Activated CD4-positive, alpha-beta T cell treated with anti-CD3 and anti-CD28 coated beads, Interleukin-2, amount 50 U/mL, for 4 hours (primary cell): ENCODE measurements at regions not wholly inside any gene's neighbourhood (a gene's known extent, or its start where the extent isn't known, plus 50 kb on each side); places are given as distances from the start of the nearest gene placed in this dataset.

Source experiments
- DNase-seq, 2 experiments: peaks; one replicate each; pipeline ENCODE4 v3.0.0-alpha.2; 2020

DNA sequence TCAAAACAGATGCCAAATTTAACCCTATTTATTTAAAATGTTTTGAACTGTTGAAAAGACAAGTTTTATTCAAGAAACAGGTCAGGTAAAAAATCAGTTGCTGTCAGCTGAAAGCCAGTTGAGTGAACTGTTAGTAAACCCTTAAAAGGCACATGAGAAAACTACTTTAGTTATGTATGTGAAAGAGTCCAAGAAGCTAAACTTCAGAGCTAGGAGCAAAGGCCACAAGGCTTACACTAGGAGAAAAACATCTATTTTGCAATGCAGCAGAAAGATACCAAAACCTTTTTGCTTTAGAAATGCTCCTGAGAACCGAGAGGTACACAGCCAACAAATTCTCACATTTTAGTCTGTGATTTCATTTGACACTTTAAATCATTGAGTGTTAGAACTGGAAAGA lies 375.2 kb downstream of the FSCB start:
- no peak for DNase-seq

DNA sequence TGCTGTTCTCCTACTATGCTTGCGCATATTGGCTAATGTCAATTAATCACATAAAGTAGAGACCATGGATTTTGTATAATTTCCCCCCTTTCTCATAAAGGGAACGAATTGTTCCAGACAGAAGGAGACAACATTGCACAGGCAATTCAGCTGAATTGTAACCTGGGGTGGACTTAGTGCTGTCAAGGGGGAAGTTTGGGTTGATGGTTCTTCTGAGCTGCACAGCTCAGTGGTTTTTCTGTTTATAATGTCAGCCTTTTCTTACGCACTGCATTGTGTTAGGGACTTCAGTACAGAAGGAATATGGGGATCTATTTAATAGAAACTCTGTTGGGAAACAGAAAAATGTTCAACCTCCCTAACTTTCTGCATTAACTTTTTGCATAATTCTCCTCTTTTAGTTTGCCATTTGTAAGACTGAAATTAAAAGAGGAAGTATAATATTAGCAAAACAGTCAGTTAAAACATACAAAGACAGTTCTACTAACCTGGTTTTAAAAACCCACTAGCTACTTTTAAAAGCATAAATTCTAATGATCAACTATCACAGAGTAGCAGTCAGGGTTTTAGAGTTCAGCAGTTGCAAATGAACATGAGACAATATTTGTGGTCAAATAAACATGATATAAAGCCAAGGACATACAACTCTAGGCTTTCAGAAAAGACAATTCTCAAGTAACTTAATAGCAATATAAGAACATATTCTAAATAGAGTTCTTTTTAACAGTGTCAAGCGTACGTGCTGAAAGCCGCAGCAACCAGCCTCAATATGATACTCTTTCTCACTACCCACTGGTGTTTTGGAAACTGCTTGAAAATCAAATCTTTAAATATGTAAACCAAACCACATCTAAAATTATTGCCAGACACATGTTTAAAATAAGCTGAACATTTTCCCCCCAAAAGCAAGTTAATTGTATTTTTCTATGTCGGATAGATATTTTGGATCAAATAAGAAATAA lies 393.0 kb downstream of the FSCB start:
- DNase-seq = no peak

DNA sequence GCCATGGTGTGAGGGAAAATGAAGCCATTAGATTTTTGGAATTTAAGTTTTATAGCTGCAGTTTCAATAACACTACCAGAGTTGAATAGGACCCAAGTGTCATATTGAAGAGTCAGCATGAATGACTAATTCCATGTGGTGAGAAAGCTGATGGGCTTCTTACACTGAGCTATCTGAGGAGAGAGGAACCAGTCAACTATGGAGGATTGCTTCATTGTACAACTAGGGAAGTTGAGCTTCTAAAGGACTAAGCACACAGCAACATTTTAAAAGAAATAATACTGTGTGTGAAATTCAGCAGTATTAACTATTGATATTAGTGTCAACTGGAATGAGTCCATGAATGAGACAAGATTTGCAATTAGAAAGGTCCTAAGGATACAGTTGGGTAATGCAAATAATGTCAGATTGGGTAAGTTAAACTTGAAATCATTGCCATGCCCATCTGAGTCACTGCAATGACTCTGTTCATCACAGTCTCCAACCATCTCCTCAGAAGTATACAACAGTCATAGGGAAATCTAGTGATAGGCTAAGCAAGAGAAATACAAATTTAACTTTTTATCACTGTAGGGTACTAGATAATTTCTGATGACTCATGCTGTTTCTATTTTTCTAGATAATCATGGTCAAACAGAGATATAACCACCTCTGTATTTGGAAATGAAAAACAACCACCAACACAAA lies 394.2 kb downstream of the FSCB start:
- no peak for DNase-seq

DNA sequence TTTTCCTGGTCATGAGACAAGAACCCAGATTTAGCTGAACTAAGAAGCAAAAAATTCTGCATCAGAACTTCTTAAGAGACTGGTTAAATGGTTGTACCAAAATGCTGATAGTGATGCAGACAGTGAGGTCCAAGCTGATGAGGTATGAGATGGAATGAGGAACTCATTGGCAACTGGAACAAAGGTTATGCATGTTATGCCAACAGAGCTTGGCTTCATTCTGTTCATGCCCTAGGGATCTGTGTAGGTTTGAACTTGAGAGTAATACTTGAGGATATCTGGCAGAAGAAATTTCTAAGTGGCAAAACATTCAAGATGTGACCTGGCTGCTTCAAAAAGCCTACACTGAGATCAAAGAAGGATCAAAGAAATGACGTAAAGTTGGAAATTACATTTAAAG lies 398.0 kb downstream of the FSCB start:
- no peak for DNase-seq

DNA sequence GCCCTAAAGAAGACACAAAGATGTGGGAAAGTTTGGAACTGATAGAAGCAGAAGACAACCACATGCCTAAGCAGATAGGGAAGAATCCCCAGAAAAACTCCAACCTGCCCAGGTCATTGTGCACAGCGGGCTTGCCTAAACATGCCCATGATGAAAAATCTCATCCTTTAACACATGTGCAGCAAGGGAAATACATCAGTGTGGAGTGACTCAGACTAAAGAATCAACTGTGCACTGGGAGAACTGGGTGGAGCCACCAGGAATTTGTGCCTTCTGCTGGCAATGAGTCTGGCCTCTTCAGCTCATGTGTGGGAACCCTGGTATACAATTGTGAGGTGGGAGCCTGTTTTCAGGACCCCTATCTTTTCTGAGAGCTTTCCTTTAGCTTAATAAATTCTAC lies 398.5 kb downstream of the FSCB start:
- DNase-seq = no peak

DNA sequence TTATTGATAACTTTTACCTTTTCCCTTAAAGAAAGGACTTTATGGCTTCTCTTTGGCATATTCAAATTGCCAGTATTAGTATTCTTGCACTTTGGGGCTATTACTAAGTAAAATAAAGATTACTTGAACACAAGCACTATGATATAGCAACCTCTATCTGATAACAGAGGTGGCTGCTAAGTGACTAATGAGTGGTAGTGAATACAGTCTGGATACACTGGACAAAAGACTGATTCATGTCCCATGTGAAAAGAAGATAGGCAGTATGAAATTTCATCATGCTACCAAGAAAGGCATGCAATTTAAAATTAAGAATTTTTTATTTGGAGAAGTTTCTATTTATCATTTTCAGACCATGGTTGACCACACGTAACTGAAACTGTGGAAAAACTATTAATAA lies 399.9 kb downstream of the FSCB start:
- no peak for DNase-seq

DNA sequence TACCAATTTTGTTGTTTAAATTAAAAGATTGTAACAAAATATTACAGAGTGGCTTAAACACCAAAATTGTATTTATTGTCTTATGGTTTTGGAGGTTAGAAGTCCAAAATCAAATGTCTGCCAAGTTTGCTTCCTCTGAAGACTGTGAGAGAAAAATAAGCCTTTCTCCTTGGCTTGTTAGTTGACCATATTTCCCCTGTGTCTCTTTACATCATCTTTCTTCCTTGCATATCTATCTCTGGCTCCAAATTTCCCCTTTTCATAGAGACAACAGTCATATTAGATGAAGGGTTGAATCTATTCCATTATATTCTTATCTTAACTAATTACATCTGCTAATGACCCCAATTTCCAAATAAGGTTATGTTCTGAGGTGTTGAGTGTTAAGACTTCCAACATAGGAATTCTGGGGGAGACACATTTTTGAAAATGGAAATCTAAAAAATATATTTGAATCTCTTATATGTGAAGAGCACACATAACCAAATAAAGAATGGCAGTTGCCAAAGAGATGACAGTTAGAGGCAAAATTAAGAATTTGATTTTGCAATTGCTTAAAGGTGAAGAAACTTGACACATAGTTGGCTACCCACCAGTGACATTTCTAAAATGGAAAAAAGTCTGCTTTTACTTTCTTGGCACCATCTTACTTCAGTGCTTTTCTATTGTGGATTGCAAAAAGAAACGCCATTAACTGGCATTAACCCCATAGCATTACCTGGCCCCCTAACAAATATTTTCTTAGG lies 407.2 kb downstream of the FSCB start:
- DNase-seq = no peak

DNA sequence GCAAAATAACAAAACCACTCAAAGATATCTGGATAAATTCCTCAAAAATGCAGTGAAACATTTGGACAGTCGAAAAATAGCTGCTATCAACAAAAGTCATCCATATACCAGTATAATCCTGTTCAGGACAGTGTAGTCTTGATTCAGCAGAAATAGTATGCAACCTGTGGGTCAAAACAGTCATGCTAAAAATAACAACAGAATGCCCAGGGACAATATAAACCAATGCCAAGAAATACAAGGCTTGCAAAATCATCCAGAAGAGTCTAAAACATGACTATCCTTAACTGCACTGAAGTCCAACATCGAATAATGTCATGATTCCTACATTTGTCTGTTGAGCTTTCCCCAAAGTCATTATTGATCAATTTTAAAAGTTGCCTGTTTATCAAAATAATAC lies 425.9 kb downstream of the FSCB start:
- no peak for DNase-seq

DNA sequence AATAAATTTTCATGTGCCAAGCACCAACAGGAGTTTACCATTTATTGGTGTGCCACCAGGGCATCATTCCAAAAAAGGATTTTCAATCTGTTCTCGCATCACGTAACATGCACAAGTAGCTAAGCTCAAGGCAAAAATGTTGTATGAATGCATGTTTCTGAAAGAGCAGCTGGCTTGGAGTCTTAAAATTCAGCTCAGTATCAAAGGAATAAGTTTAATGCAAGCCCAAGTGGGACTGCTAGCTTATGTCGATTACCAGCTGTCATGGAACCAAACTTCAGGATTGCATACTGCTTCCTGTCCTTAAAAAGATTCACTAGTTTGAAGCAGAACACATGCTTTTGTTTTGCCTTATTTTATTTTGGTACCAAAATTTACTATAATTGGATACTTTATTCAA lies 437.0 kb downstream of the FSCB start:
- no peak for DNase-seq

DNA sequence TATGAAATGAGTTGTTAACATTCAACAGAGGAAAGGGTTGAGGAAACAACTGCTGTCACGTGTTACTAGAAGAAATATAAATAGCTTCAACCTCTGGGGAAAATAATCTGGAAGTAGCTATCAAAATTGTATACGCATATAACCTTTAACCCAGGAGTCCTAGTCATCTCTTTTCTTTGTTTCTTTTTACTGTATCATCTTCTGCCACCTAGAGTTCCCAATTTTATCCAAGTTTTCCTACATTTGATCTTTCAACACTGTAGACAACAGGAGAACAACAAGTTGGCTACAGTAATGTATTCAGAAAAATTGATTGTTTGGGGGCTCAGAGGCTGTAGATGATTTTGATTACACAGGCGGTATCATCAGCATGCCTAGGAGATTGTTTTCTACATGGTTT lies 453.7 kb downstream of the FSCB start:
- DNase-seq = no peak

DNA sequence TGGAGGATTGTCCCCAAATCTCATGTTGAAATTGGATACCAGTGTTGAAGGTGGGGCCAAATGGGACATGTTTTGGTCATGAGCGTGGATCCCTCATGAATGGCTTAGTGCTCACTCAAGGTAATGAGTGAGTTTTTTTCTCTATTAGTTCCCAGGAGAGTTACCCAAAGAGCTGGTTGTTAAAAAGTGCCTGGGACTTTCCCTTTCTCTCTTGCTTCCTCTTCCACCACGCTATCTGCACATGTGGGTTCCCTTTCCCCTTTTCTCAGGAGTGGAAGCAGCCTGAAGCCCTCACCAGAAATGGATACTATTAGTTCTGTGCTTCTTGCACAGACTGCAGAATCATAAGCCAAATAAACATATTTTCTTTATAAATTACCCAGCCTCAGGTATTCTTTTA lies 465.4 kb downstream of the FSCB start:
- DNase-seq = no peak

DNA sequence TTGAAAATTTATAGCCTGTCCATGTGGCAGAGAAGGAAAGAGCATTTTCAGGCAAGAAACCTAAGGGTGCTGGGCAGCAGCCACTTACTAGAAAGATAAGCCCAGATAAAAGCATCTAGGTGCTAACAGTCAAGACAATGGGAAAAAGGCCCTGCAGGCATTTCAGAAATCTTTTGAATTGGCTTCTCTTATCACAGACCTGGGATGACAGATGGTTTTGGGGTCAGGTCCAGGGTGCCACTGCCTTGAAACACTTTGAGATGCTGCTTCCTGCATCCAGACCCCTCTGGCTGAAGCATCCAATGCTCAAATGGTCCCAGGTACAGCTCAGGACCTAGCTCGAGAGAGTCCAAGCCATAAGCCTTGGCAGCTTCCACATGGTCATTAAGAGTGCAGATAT lies 466.5 kb downstream of the FSCB start:
- DNase-seq = no peak

DNA sequence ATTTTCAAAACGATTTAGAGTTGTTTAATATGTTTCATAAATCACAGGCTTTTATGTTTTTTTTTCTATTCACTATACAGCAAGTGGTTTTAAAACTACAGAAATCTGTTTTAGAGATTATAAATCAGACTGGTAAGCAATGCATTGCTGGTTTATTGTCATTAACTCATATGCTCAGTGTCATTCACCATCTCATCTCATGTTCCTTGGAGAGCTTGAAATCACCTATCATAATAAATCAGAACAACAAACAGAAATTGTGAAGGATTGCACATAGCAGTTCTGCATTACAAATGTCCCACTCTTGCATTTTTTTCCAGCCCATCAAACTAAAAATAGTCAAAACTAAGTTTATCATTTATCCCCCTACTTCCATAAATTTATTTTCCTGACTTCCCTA lies 470.8 kb downstream of the FSCB start:
- DNase-seq = no peak

DNA sequence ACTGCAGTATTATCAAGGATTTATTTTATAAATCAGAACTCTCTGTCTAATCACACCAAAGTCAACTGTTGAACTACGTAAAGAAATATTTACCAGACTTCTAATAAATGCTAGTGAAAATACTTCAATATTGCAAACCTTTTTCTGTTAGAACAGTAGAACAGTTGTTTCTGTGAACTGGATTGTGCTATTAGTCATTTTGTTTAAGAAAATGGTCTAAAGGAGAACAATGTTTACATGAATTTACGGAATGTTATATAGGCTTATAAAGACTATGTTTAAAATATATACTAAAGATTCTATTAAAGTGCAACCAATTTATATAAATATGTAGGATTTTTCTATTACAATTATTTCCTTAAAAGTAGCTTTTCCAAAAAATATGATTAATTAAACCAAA lies 471.4 kb downstream of the FSCB start:
- no peak for DNase-seq

DNA sequence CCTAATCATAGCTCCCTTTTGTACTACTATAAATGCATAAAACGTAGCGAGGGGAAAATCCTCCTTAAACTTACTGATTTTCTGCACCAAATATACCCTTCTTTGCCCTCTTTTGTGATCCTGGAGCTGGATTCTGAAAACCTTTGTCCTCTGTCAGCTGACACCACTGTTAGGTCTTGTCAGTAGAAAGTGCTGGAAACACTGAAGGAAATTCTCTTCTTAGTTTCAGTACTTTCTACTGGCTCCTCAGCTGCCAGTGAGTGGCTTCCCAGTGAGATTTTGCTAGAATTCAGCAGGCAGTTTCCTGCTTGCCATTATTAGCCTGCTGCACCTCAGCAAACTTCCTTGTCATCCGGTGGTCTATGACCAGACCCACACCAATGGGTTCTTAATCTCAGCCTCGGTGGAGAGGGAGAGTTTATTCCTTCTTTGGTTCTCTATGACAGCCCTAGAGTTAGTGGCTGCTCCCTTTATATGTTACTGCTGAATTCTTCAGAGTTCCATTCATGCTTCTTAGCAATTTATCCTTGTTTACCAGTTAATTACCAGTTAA lies 476.2 kb downstream of the FSCB start:
- DNase-seq = no peak

DNA sequence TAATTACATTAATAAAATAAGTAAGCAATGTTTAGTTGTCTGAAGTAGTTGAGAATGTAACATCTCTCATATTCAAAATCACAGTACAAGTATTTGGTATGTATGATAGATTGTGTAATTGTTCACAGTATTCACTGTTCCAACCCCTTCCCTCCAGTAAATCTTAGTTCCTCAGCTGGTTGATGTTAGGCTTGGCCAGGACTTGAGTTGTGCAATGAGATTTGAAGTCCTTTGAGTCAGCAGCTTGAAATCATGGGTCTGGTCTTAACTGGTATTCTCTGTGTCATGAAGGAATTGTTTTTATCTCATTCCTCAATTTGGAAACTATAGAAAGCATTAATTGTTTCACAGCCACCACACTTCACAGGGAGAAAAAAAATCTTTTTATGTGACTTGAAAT lies 477.1 kb downstream of the FSCB start:
- DNase-seq = no peak

DNA sequence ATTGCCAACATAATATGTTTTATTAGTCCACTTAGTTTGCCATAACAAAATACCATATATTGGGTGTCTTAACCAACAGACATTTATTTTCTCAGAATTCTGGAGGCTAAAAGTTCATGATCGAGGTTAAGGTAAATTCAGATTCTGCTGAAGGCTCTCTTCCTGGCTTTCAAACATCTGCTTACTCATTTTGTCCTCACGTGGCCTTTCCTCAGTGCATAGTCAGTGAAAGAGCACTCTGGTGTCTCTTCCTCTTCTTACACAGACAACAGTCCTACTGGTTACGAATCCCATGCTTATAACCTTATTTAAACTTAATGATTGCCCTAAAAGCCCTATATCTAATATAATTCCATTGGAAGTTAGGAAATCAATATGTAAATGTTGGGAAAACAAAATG lies 479.7 kb downstream of the FSCB start:
- no peak for DNase-seq

DNA sequence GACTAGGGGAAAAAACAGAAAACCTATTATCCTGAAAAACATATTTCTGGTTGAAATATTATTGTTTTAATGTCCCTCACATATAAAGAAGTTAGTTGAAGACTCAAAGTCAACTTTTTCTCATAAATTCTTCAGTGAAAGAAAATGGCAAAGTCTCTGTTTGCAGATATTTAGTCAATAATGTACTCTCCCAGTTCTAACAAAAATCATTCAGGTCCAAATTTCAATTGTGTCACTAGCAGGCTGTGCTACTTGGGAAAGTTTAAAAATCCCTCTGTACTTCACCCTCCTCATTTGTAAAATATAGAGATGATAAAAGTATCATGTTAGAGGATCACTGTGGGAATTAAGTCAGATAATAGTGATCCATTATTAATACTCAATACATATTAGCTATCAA lies 496.5 kb downstream of the FSCB start:
- no peak for DNase-seq

DNA sequence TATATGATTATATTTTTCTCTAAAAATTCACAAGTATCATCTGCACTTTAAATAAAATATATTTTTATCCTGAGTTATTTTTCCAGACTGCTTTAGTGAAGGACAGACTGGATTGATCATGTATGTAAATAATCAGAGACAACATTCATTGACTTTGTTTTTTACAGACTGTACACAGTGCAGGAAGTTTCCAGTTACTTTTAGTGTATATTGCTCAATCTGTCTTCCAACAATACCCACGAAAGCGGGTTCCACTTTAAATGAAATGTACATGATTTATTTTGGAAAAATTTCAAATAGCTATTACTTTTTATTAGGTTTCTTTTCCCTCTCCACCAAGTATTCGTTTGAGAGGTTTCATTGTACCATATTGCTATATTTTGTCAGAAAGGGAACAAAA lies 497.0 kb downstream of the FSCB start:
- no peak for DNase-seq

DNA sequence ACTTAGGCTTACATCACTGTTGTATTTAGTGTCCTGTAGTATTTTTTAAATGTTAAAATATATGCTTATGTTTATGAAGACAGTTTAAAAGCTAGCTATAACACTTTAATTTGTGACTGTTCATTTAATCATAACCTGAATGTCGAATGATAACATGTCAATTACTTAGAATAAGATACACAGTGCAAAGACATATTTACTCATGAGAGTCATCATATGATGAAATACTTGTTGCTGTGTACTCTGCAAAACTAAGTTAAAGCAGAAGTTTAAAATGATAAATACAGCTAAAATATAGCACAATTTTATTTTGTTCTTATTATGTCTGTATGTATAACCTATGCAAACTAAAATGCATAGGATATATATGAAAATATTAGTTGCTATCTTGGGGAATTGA lies 497.4 kb downstream of the FSCB start:
- DNase-seq = no peak

DNA sequence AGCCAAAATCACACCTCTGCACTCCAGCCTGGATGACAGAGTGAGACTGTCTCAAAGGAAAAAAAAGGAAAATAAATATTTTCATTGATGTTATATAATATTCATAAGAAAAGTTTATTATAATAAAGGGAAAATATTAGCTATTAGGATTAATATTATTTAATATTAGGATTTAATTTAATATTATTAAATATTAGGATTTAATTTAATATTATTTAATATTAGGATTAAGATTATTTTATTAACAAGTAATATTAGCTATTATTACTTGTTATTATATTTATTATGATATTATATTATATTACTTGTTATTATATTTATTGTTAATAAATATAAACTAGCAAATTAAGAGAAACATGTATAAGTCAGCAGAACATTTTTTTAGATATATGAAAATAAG lies 518.1 kb downstream of the FSCB start:
- DNase-seq = no peak

DNA sequence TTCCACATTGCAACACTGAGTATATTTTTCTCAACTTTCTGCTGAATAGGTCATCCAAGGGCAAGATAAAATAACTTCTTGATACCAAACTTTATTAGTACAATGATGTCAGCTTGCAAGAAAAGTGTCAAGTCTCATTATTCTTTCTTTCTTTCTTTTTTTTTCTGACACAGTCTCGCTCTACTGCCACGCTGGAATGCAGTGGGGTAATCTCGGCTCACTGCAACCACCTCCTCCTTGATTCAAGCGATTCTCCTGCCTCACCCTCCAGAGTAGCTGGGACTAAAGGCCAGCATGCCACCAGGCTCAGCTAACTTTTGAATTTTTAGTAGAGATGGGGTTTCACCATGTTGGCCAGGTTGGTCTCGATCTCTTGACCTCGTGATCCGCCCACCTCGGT lies 523.4 kb downstream of the FSCB start:
- DNase-seq = no peak

DNA sequence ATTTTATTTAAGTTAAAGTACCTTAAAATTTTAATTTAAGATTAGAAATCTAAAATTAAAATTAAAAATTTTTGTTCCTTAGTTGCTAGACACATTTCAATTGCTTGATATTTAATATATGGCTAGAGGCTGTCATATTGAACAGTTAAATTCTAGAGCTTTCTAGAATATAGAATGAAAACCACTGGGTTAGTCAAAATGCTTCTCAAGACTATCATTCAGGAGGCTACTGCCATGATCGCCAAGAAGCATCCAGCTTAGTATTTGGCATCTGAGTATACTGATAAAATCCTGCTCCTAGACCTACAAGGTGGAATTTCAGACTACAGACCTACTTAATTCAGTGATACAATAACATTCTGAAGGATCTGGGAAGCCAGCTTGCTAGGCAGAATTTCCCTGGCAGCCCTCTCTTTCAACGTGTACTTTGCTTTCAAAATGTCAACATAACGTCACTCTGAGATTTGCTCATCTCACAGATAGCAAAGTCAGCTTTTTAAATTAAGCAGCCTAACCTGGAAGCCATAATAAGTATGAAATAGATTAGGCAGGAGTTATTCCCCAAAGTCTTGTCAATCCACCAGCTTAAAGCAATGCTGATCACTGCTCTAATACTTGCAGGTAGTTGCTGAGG lies 525.8 kb downstream of the FSCB start:
- no peak for DNase-seq
